ENCODE measurements at regions not wholly inside any gene's neighbourhood (a gene's known extent, or its start where the extent isn't known, plus 50 kb on each side); places are given as distances from the start of the nearest gene placed in this dataset.

DNA sequence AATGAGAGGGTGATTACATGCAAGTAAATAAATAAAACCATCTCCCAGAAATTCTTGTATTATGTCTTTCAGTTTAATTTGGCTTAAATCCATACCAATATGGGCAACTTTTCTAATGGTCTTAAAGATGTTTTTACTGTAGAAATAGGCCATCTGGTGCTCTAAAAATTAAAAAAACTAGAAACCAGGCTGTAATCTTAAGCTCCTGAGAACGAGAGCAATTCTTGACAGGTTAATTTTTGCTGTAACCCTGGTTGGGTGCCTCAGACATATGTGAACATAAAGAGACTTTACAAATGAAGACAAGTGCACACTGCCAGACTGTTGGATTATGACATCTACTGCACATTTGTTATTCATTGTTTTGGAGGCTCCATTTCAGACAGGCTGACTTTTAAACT, 246.8 kb upstream of the DAB2 start:
- TF ChIP-seq, protein P1, sequence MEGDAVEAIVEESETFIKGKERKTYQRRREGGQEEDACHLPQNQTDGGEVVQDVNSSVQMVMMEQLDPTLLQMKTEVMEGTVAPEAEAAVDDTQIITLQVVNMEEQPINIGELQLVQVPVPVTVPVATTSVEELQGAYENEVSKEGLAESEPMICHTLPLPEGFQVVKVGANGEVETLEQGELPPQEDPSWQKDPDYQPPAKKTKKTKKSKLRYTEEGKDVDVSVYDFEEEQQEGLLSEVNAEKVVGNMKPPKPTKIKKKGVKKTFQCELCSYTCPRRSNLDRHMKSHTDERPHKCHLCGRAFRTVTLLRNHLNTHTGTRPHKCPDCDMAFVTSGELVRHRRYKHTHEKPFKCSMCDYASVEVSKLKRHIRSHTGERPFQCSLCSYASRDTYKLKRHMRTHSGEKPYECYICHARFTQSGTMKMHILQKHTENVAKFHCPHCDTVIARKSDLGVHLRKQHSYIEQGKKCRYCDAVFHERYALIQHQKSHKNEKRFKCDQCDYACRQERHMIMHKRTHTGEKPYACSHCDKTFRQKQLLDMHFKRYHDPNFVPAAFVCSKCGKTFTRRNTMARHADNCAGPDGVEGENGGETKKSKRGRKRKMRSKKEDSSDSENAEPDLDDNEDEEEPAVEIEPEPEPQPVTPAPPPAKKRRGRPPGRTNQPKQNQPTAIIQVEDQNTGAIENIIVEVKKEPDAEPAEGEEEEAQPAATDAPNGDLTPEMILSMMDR (conservative IDR thresholded peaks at IDR 0.05) = no peak
- no peak for TF ChIP-seq ZFX (IDR thresholded peaks at IDR 0.05)
